GM19452 (cell line): ENCODE measurements at regions not wholly inside any gene's neighbourhood (a gene's known extent, or its start where the extent isn't known, plus 50 kb on each side); places are given as distances from the start of the nearest gene placed in this dataset.

ENCODE experiments used
- ATAC-seq: cut with Tn5 transposase; IDR thresholded peaks from one replicate; pipeline ENCODE4 v1.9.1; 2021; ENCODE audit not compliant: unreplicated experiment

DNA sequence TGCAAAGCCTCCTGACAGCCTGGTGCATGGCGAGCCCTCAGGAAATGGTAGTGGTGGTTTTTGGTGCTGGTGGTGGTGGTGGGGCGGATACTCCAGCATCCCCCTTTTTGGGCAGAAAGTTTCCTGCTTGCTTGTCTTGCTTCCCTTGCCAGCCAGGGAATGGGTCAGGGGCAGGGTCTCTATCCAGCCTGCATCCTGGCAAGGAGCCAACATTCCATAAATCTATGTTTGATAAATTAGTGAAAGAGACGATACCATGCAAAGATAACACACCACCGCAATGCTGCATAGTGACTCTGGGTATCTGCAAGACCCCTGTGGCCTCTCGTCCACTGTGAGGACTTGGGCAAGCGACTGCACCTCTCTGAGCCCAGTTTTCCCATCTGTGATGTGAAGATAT lies 246.2 kb downstream of the LRFN2 start:
- no peak for ATAC-seq

DNA sequence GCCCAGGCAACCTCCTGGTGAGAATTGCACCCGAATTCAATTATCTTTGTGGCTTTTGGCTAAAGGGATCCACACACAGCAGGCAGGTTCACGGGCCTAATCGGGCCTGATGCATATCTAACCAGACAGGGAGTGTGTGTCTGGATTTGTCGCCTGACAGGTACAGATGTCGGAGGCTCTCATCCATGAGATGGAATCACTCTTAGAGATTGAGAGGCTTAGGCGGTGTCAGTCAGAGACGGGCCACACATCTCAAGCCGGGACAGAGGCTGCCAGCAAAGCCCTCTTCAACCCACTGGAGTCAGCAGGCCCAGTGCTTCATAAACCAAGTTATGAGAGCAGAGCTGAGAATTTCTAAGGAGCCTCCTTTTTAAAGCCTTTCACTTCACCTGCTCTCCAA lies 247.0 kb downstream of the LRFN2 start:
- ATAC-seq = no peak

DNA sequence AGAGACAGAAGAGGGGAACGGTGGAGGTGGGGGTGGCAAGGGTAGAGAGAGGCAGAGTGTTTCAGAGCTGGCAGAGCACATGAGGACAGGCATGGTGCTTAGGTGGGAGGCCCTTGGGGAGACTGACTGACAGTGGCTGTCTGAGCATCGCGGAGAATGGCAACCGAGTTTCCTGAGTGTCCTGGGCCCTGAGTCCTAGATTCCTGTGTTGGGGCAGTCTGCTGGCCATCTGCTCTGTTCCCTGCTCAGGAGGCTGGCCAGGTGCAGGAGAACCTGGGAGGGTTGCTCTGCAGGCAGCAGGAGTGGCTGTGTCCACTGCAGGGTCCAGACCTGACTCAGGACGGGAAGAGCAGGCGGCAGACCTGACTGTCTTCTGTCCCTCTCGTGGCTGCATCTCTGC lies 248.9 kb downstream of the LRFN2 start:
- ATAC-seq = no peak

DNA sequence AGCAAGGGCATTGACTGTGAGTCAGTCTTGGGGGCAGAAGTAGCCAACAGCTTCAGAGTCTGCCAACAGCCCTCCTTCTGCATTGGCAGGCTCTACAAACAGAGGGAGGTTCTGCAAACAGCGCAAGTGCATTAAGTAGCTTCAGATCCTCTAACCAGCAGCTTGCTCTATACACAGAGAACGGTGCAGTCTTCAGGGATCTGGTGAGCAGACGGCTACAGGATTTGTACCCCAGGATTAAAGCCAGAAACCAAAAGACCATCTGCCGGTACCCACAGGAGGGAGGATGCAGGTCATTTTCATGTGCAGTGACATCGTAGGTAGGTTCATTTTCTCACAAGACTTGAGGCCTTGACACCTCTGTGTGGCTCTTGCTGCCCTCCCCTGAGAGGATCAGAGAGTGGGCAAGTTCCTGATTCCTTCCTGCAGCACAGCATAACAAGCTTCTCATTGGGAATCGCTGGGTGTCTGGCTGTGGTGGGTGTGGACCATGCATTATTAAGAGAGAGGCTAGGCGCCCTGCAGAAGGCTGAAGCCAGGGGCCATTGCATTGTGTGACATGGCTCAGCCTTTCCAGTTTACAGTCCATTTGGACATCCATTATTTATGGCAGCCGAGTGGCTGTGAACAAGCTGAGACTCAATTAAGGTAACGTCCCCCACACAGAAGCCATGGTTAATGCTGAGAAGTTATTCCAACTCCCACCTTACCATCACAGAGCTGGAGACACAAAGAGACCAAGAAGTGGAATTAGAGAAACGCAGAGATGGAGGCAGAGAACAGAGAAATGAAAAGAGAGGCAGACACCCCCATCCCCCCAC lies 250.0 kb downstream of the LRFN2 start:
- ATAC-seq = no peak

DNA sequence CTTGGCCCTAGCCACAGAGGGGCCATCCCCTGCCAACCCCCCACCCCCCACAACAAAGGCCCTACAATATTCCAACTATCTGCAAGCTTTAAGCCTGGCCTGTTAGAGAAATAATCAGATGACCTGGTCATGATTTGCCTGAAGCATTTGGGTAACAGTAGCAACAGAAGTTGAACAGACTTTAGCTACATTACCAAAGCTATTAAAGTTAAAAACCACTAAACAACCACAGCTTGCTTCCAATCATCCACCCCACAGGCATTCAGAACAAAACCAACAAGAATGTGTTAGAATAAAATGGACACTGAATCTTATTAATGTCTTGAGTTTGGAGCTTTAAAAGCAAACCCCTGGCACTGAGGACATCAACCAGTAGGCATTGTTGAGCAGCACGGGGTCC lies 250.9 kb downstream of the LRFN2 start:
- ATAC-seq = no peak

DNA sequence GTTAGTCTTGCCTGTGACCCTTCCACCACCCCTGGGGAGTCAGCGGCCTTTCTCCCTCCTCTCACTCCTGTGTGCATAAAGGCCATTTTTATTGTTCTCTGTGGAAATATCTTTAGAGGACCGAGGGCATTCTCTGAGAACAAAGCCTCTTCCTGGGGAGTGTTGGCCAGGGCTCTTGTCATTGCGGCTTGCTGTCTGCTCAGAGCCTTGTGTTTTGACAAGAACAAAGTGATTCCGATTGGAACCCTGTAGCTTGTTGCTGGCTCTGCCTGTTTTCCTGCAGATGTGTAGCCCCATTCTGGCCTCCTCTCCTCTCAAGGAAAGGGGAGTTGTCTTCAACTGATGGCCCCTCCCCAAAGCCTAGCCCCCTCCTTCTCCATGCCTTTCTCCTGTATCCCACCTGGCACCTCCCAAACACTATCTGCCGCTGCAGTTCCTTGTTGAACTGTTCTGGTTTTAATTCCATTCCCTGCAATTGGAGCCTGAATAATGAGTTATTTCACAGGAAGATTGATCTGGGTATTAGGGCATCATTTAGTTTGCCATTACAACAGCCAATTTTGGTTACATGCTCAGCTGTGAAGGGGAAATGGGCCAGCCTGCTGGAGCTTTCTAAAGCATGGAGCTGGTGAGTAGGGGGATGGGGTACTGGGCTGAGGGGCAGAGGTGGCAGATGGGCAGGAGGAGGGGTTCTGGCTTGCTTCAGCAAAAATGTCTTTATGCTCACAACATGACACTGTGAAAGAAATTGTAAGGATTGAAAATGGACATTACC lies 252.5 kb downstream of the LRFN2 start:
- ATAC-seq = no peak

DNA sequence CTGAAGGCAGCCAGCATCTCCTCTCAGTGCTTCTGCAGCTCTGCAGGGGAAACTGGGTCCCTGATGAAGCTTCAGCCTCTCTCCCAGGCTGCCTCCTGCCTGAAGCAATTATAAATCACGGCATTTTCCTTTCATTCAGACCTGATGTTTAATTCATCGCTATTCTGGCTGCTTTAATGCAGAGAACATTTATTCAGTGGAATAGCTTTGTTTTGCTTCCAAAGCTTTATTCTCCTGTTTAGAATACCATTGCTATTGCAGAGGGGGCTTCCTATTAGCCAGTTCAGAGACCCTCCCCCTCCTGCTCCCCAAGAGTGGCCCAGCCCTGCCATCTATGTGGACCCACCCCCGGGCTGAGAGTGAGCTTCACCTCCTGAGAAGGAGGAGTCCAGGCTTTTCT lies 255.6 kb downstream of the LRFN2 start:
- no peak for ATAC-seq

DNA sequence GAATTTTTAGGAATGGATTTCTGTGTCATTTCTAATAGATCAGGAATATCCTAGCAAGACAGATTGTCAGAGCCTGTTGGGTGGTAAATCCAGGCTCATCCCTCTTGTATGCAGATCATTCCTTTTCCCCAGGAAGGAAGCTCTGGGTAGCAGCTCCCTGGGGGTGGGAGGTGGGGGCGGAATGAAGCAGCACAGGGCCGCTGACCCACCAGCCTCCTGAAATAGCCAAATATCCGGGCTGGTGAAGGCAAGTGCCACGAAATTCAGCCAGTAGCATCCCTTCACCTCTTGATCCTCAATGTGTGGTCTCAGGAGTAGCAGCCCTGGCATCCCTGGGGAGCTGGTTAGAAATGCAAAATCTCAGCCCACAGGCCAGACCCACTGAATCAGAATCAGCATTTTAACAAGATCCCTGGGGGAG lies 256.9 kb downstream of the LRFN2 start:
- no peak for ATAC-seq

DNA sequence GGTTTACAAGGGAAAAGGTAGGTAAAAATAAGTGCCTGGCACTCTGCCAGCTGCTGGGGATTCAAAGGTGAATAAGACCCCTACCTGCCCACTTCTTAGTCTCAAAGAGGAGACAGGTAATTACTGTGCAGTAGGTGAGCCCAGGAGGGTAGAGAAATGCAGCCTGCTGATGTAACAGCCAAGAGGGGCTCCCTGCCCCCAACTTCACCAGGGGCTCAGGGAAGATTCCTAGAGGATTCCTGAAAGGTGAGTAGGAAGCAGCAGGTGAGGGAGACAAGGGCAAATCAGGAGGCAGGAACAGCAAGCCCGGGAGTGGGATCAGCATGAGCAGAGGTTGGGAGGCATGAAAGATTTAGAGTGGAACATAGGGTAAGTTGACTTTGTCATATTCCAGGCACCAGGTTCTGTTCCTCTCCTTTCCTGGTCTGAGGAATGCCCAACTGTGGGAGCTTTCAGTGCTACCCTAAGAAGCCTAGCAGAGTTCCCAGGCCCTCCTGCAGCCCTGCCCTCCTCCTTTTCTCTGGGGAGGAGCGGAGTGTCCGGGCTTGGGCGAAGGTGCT lies 258.1 kb downstream of the LRFN2 start:
- no peak for ATAC-seq

DNA sequence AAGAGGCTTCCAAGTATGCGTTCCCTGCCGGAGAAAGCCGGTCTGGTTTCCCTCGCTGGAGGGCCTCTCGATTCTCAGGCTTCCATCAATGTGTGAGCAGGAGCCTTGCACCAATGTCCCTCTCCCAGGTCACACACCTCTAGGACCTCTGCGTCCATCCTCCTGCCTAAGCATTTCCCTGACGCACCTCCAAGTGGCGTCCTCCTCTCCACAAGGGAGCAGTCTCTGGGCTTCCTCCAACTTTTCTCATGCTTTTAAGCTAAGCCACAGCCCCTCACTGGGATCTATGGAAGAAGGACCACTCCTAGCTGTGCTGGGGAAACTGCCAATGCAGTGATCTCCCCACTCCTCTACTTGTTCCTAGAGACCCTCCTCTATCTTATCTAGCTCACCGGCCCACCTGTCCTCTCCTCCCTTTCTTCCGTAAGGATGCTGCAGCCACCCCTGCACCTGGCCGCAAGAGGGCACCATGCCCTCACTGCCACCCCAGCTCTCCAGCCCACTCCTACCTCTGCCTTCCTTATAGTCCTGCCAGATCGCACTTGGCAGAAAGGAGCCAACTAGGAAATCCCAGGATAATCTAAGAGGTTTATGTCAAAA lies 258.7 kb downstream of the LRFN2 start:
- no peak for ATAC-seq

DNA sequence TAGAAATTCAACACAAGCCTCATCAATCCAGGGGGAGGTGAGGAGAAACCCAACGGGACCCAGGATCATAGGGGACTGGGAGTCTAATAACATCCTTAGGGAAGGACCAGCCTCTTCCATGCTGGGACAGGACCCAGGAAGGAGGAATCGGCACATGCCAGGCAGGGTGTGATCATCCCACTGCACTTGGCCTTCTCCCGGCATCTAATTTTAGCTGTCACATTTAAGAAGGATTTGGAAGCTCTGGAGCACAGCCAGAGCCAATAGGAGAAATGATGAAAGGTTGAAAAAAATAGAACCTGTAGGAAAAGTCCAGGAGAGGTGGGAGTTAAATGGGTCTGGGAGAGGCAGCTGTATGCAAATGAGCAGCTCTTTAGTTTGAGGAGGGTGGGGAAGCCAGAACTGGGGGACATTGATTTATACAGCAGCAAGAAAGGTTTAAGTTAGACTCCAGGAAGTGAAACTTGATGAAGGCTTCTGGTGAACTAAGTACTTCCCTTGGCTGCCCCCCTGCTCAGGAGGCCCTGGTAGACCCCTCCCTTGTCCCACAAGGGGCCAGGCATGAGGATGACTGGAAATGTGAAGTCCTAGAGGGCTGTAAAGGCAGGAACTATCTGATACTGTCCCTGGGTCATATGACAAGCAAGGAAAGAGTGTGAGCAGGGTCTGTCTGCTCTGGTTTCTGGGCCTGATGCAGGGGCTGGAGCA lies 260.3 kb downstream of the LRFN2 start:
- ATAC-seq = no peak

DNA sequence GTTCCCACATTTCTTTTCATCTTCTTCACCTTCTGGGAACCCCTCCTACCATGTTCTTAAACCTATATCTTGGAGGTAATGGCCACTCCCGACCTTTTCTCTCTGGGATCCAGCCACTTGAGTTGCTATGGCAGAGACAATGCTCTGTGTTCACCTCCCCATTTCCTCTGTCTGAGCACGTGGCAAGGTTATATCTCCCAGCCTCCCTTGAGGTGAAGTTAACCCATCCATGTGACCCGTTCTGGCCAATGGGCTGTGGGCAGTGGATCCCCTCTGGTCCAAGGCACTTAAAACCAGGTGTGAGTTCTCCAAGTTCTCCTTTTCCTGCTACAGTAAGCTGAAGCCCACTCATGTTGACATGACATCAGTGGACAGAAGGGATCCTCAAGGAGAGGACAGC lies 261.4 kb downstream of the LRFN2 start:
- ATAC-seq = no peak

DNA sequence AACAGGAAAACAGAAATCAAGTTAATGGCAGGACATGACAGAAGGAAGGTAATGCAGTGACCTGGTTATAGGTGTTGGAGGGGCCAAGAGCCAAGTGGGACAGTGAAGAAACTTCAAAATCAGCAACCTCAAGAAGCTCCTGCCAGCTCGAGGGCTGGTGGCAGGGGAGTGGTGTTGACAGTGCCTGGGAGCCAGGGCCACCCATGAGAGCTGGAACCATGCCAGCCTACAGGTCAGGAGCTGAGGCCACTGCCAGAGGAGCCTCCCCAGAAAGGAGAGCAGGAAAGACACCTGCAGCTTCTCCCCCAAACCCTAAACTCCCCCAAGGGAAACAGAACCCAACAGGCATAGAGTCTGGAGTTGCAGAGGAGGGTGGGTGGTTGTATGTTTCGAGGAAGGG lies 262.1 kb downstream of the LRFN2 start:
- ATAC-seq = no peak

DNA sequence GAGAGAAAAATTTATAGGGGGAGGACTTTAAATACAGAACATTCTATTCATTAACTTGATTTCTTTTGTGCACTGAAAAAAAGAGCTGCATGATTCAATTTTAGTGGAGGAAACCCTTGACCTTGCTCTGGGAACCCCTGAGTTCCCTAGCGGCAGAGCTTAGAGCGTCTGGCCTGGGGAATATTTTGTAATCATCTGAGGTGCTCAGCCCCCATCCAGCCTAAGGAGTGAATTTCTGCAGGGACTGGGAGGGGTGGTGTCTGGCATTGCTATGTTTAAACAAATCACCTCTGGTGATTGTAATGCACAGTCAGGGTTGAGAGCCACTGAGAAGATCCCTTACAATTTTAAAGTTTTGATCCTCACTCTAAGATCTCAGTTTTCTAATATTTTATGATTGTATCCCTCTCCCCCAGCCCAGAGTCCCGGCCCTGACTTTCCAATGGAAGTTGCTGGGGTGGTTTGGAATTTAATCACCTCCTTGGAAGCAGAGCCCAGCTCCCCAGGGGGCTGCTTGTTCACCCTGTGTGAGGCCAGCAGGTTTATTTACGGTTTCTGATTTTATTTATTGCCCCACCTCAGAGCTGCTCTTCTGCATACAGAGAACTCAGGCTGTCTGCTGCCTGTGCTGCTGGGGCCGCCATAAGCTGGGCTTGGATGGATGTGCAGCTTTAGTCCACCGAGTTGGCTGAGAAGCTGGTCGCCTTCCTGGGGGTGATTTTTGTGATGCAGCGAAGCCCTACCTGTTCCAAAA lies 263.1 kb downstream of the LRFN2 start:
- no peak for ATAC-seq

DNA sequence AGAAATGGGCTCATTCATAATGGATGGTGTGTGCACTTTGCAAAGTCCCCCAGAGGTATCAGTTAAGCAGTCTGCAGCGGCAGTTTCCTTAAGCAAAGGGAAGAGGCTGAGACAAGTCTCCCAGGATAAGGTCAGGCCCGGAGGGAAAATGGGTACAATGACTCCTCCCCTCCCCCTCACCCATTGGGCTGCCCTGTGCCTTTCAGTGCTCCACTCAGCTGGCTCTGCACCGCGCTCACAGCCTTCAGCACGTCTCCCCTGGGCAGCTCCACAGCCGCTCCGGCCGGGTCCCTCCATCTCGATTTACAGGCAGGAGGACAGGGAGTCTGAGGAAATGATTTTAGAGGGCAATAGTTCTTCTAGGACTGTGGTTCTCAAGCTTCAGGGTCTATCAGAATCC lies 264.8 kb downstream of the LRFN2 start:
- ATAC-seq = no peak

DNA sequence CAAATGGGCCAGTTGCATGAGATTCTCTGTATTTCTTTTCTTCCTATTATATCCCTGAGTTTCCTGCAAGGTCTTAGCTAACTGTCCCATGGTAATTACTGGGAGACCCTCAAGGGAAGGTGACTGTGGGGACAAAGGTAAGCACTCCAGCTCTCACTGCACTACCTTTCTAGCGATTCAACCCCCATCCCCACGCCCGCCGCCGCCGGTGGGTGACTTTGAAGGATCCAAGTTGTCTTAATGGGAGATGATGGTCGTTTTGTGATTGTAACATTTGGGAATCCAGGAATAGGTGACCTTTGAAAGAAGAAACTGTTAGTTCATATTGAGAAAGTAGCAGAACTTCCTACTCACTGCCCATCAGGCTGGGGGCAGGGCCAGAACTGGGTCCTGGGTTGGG lies 265.5 kb downstream of the LRFN2 start:
- no peak for ATAC-seq

DNA sequence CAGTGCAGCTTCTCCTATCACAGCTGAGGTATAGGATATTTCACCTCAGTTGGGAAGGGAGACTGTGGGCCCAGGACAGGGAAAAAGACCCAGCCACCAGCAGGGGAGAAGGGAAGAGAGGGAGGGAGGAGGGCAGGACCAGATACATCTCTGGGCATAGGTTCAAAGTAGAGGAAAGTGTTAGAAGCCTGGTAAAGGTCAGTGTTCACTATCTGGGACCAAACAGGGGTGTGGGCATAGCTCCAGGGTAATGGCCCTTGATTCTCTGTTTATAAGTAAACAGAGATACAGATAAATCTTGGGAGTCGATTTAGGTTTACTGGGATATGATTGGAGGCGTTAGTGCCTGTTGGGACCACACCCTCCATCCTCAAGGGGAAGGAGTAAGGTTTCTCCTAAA lies 266.2 kb downstream of the LRFN2 start:
- ATAC-seq = no peak

DNA sequence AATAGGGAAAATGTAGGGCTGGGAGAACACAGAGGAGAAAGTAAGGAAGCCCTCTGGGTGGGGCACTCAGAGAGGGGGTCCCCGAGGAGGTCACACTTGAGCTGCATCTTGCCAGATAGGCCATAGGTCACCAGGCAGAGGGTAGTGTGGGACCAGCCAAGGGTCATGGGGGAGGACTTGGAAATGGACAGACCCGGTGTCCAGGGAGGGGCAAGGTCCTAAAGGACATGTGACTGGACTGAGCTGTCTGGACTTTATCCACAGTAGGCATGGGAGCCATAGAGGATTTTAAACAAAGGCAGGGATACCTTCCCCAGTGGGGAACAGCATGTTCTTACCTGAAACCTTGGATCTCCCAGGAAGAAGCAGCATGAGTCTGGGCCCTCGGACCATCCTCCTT lies 266.7 kb downstream of the LRFN2 start:
- ATAC-seq = no peak

DNA sequence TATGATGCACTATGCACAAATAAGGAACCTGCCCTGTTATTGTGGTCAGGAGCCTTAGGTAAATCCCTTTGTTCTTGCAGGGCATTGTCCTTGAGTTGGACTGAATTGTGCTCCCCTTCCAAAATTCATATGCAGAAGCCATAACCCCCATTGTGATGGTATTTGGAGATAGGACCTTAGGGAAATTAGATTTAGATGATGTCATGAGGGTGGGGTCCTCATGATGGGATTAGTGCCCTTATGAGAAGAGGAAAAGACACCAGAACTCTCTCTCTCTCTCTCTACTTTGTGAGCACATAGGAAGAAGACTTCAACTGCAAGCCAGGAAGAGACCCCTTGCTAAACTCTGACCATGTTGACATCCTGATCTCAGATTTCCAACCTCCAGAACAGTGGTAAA lies 268.0 kb downstream of the LRFN2 start:
- ATAC-seq = no peak

DNA sequence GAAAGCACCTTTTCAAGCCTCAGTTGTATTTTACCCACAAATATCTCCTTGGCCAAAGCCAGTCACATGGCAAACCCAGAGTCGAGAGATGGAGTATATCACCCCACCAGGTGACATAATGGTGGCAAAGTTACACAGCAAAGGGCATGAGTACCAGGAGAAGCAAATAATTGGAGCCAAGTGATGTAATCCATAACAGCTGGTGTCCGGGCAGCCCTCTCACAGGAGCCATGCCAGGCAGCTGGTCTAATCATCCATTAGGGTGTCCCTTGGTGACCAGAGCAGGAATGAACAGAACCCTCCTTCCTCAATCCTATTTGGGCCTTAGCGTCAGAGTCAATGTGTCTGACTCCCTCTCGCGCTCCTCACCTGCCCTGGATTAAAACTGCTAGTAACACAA lies 272.1 kb downstream of the LRFN2 start:
- no peak for ATAC-seq
